GM23248 (cell line): ENCODE measurements at regions not wholly inside any gene's neighbourhood (a gene's known extent, or its start where the extent isn't known, plus 50 kb on each side); places are given as distances from the start of the nearest gene placed in this dataset.
A peak's percentile ranks its signal among the peaks of the same experiment; 100 is the strongest.

Source experiments
- DNase-seq: peaks from one replicate; pipeline ENCODE4 v3.0.0-alpha.2; 2015
- H2AFZ ChIP-seq: fragments of 200-600 bp; sonication (generic); 2 replicates; pipeline ENCODE4 v1.6.1; 2016; ENCODE audit warnings: antibody characterized with exemption
- H3F3A ChIP-seq: fragments of 200-600 bp; sonication (generic); 2 replicates; pipeline ENCODE4 v1.6.1; 2016; ENCODE audit warnings: mild to moderate bottlenecking, antibody characterized with exemption, mixed run types; ENCODE audit not compliant: insufficient read depth
- H3K27ac ChIP-seq: fragments of 200-600 bp; sonication (generic); 2 replicates; pipeline ENCODE4 v1.5.1; 2016; ENCODE audit warnings: mild to moderate bottlenecking
- H3K27me3 ChIP-seq: fragments of 200-600 bp; sonication (generic); replicated peaks from 2 replicates; pipeline ENCODE4 v1.6.1; 2016; ENCODE audit warnings: mild to moderate bottlenecking; ENCODE audit not compliant: insufficient read depth
- H3K36me3 ChIP-seq: fragments of 200-600 bp; sonication (generic); 2 replicates; pipeline ENCODE4 v1.6.1; 2016; ENCODE audit warnings: low read depth, mild to moderate bottlenecking
- H3K4me1 ChIP-seq: fragments of 200-600 bp; sonication (generic); 2 replicates; pipeline ENCODE4 v1.6.1; 2016; ENCODE audit warnings: mild to moderate bottlenecking; ENCODE audit not compliant: insufficient read depth
- H3K4me2 ChIP-seq: fragments of 200-600 bp; sonication (generic); one replicate; pipeline ENCODE4 v1.6.1; 2016; ENCODE audit warnings: mild to moderate bottlenecking; ENCODE audit not compliant: unreplicated experiment
- H3K4me3 ChIP-seq: fragments of 200-600 bp; sonication (generic); 2 replicates; pipeline ENCODE4 v1.5.1; 2016; ENCODE audit warnings: mild to moderate bottlenecking
- H3K79me2 ChIP-seq: fragments of 200-600 bp; sonication (generic); 2 replicates; pipeline ENCODE4 v1.6.1; 2016; ENCODE audit warnings: mild to moderate bottlenecking; ENCODE audit not compliant: insufficient read depth
- H3K9ac ChIP-seq: fragments of 200-600 bp; sonication (generic); 2 replicates; pipeline ENCODE4 v1.6.1; 2016; ENCODE audit warnings: mild to moderate bottlenecking
- H3K9me2 ChIP-seq: fragments of 200-600 bp; sonication (generic); 2 replicates; pipeline ENCODE4 v1.6.1; 2016; ENCODE audit warnings: mixed run types, mild to moderate bottlenecking, moderate library complexity; ENCODE audit not compliant: insufficient read depth
- H3K9me3 ChIP-seq: fragments of 200-600 bp; sonication (generic); one replicate; pipeline ENCODE4 v1.6.1; 2017; ENCODE audit warnings: low read depth
- H4K20me1 ChIP-seq: fragments of 200-600 bp; sonication (generic); 2 replicates; pipeline ENCODE4 v1.6.0; 2016; ENCODE audit not compliant: insufficient read depth
- EZH2 ChIP-seq: fragments of 200-600 bp; sonication (generic); IDR thresholded peaks from 2 replicates; pipeline ENCODE4 v1.6.1; 2018; ENCODE audit warnings: antibody characterized with exemption, mild to moderate bottlenecking; ENCODE audit not compliant: insufficient read depth, poor library complexity, severe bottlenecking
- EZH2phosphoT487 ChIP-seq: fragments of 200-600 bp; sonication (generic); IDR thresholded peaks from 2 replicates; pipeline ENCODE4 v1.6.1; 2018; ENCODE audit warnings: antibody characterized with exemption, moderate library complexity, mild to moderate bottlenecking, low read depth; ENCODE audit not compliant: insufficient read depth
- WGBS, 2 experiments: methylation state at CpG; one replicate each; pipeline ENCODE4 v1.1.6; 2015 to 2017; ENCODE audit warnings: low lambda C conversion rate in 2 of 2, low coverage in 1 of 2; ENCODE audit errors: missing lambda C conversion rate in 2 of 2; 5-methylcytosine and 5-hydroxymethylcytosine counted together
- in situ Hi-C: fragments of 300-500 bp; cut with MboI; formaldehyde crosslinking; loops from 2 replicates; pipeline ENCODE4 v1.15.0; 2020

DNA sequence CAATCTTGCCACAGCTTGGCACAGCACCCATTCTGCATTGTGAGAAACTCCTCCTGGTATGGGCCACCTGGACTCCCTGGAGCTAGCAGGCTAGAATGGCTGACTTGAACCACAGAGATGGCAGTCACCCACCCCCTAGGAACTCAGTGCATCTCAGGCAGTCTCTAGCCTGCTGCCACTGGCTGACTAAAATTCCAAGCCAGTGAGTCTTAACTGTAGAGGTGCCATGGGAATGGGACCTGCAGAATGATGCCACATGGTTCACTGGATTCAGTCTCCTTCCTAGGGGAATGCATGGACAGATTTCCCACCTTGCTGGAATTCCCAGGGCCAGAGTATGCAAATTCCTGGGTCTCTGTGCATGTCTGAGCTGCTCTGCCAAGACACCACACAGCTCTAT is 382.9 kb downstream of the MAN2A1 start:
- Histone ChIP-seq H3F3A (no peaks in the 10 kb centered on the region), H3K36me3 (no peaks in the 10 kb centered on the region), H2AFZ (no peak overlapping the region), H3K4me2 (no peak overlapping the region), H3K27me3 (peaks cover 11% of the 10 kb centered on the region), H3K79me2 (no peaks in the 10 kb centered on the region), H3K9me2 (no peaks in the 10 kb centered on the region), H3K27ac (no peak overlapping the region), H3K4me1 (no peaks in the 10 kb centered on the region), H3K9me3 (no peaks in the 10 kb centered on the region), H3K9ac (no peak overlapping the region), H4K20me1 (no peaks in the 10 kb centered on the region), H3K4me3 (no peak overlapping the region)
- DNase-seq: peak; percentile 8
- TF ChIP-seq EZH2 (no peak), EZH2phosphoT487 (no peak)
- in situ Hi-C loops: no loop called here

DNA sequence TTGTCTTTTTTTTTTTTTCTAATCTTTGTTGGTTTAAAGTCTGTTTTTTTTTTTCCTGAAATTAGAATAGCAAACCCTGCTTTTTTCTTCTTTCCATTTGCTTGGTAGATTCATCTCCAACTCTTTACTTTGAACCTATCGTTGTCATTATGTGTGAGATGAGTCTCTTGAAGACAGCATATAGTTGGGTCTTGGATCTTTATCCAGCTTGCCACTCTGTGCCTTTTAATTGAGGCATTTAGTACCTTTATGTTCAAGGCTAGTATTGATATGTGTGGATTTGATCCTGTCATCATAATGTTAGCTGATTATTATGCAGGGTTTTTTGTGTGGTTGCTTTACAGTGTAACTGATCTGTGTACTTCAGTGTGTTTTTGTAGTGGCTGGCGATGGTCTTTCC is 383.8 kb downstream of the MAN2A1 start:
- H3K9ac ChIP-seq: no peak overlapping the region
- in situ Hi-C loops: no loop called here
- no peak overlapping the region for H3K27ac ChIP-seq
- H3K27me3 ChIP-seq: peaks cover 11% of the 10 kb centered on the region
- no peaks in the 10 kb centered on the region for H3F3A ChIP-seq
- TF ChIP-seq EZH2: no peak
- H3K36me3 ChIP-seq: no peaks in the 10 kb centered on the region
- H3K79me2 ChIP-seq: no peaks in the 10 kb centered on the region
- DNase-seq: no peak
- no peaks in the 10 kb centered on the region for H3K9me3 ChIP-seq
- no peaks in the 10 kb centered on the region for H3K4me1 ChIP-seq
- 44 to 45% methylated on average over 2 of the region's 2 CpGs for WGBS, 2 experiments
- H3K4me2 ChIP-seq: no peak overlapping the region
- no peaks in the 10 kb centered on the region for H3K9me2 ChIP-seq
- no peak overlapping the region for H3K4me3 ChIP-seq
- H4K20me1 ChIP-seq: no peaks in the 10 kb centered on the region
- H2AFZ ChIP-seq: no peak overlapping the region

DNA sequence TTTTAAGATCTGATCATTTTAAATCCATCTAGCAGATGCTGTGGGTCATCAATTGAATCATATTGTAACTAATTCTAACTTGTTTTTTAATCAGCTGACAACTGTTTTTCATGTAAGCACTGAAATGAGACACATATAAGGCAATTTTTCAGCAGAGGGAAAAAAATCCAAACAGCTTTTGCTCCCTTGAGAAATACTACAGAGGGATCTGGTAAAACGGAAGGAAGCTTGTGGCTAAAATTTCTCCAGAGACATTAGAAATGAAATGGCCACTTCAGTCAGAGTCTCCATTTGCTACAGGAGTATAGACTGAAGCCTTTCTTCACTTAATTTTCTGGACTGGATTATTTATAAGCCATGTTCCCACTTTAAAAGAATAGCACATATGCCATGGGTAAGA is 385.9 kb downstream of the MAN2A1 start:
- Histone ChIP-seq H3K27ac (no peak overlapping the region), H3K4me1 (no peaks in the 10 kb centered on the region), H3K36me3 (no peaks in the 10 kb centered on the region), H2AFZ (no peak overlapping the region), H3K27me3 (peaks cover 11% of the 10 kb centered on the region), H4K20me1 (no peaks in the 10 kb centered on the region), H3K9me2 (no peaks in the 10 kb centered on the region), H3K79me2 (no peaks in the 10 kb centered on the region), H3F3A (no peaks in the 10 kb centered on the region), H3K9ac (no peak overlapping the region), H3K9me3 (no peaks in the 10 kb centered on the region), H3K4me3 (no peak overlapping the region), H3K4me2 (no peak overlapping the region)
- DNase-seq: no peak
- no peak for TF ChIP-seq EZH2
- 29 to 32% methylated on average over 1 of the region's 1 CpG for WGBS, 2 experiments
- in situ Hi-C loops: no loop called here

DNA sequence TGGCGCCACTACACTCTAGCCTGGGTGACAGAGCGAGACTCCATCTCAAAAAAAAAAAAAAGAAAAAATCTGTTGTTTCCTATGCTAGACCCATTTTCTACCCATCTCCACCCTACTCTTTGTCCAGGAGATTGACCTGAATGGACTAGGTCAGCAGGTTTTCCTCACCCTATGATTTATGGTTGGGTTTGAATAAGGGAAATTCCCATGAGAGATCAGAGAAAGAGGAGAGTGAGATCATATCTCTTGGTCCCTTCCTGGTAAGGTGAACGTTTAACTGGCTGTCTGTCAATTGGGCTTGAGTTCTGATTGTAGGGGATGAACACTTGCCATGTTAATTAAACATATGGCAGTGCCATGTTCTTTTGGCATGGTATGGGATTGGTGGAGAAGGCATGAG is 387.4 kb downstream of the MAN2A1 start:
- no peaks in the 10 kb centered on the region for H3K9me3 ChIP-seq
- in situ Hi-C loops: no loop called here
- 39 to 52% methylated on average over 3 of the region's 3 CpGs for WGBS, 2 experiments

DNA sequence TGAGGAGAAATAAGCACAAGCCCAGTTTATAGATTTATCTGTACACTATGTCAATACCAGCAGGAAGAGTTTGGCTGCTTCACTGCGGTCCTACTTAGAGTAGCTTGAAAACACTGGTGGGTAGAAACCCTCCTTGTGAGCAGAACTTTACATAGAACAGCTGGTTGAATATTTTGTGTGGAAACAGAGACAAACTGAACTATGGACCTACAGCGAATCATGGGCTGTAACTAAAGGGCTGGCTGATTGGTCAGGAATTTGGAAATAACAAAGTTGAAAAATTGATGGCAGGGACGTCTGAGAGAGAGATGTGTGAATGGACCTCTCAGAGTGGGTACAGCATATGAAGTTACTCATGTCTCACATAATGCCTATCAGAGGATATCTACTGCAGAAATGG is 392.5 kb downstream of the MAN2A1 start:
- 65 to 77% methylated on average over 3 of the region's 3 CpGs for WGBS, 2 experiments
- in situ Hi-C loops: no loop called here
- no peak overlapping the region for H3K27ac ChIP-seq
- H3K4me2 ChIP-seq: no peak overlapping the region
- no peaks in the 10 kb centered on the region for H3K79me2 ChIP-seq
- H3K4me1 ChIP-seq: peaks cover 8% of the 10 kb centered on the region
- no peaks in the 10 kb centered on the region for H3K9me3 ChIP-seq
- no peak overlapping the region for H3K9ac ChIP-seq
- H3K9me2 ChIP-seq: no peaks in the 10 kb centered on the region
- DNase-seq: no peak
- H3F3A ChIP-seq: peaks cover 7% of the 10 kb centered on the region
- no peaks in the 10 kb centered on the region for H4K20me1 ChIP-seq
- H2AFZ ChIP-seq: no peak overlapping the region
- TF ChIP-seq EZH2 (no peak), EZH2phosphoT487 (no peak)
- no peaks in the 10 kb centered on the region for H3K27me3 ChIP-seq
- no peak overlapping the region for H3K4me3 ChIP-seq
- no peaks in the 10 kb centered on the region for H3K36me3 ChIP-seq

More for the DNA sequence above, 387.4 kb downstream of the MAN2A1 start:
- no peaks in the 10 kb centered on the region for H3K79me2 ChIP-seq
- no peaks in the 10 kb centered on the region for H3F3A ChIP-seq
- H3K9me2 ChIP-seq: no peaks in the 10 kb centered on the region
- H3K4me3 ChIP-seq: no peak overlapping the region
- no peak overlapping the region for H3K9ac ChIP-seq
- no peaks in the 10 kb centered on the region for H3K4me1 ChIP-seq
- H3K27me3 ChIP-seq: peaks cover 11% of the 10 kb centered on the region
- TF ChIP-seq EZH2 (no peak), EZH2phosphoT487 (no peak)
- H3K4me2 ChIP-seq: no peak overlapping the region
- no peak for DNase-seq
- H3K27ac ChIP-seq: no peak overlapping the region
- H3K36me3 ChIP-seq: no peaks in the 10 kb centered on the region
- no peak overlapping the region for H2AFZ ChIP-seq
- H4K20me1 ChIP-seq: no peaks in the 10 kb centered on the region
